Heart left ventricle (tissue), 13 donors: ENCODE measurements at regions not wholly inside any gene's neighbourhood (a gene's known extent, or its start where the extent isn't known, plus 50 kb on each side); places are given as distances from the start of the nearest gene placed in this dataset.
"Not testable (repeated sequence)": the region's sequence is repeated elsewhere in the genome, so short reads cannot be mapped to it uniquely, and the experiment has no call there.

Experiments
- CTCF ChIP-seq, 12 donors: fragments of 200-600 bp; sonication (generic) in 4 of 12; IDR thresholded peaks; one replicate each; pipeline versions ENCODE4 v1.5.0 to v1.8.0; 2018 to 2022; ENCODE audit warnings: antibody characterized with exemption in 12 of 12, mild to moderate bottlenecking in 5 of 12
- POLR2A ChIP-seq, 2 donors: fragments of 450-650 bp; IDR thresholded peaks; one replicate each; pipeline ENCODE4 v1.6.1; 2017; ENCODE audit warnings: antibody characterized with exemption in 2 of 2, mild to moderate bottlenecking in 2 of 2, moderate library complexity in 2 of 2
- donor health status: ischemic (EF 13 %, LVEDD 7.1; RV severe dilation, severe dysfunction).
- donor health status: DM: no; HTN: yes; CAD: no.
- donor health status: DM: no; HTN: no; CAD: no.
- donor health status: ischemic (EF 25% LVEDD 6.9; RV normal size, moderate dysfunction).
- donor health status: ischemic (EF 25% LVEDD 5.7; RV mildly dilated, moderate dysfunction).
- donor health status: ischemic (EF 35%, LVEDD 5.7; RV mildly dilated, moderate dysfunction).
- donor health status: nonischemic (EF 11% LVEDD 7.7; RV severe dilation, severe dysfunction).
- donor health status: DM: yes; HTN: yes; CAD: no.
- donor health status: PGD.
- donor health status: ischemic (EF 29% LVEDD 5.4; RV normal size, mild dysfunction).
- donor health status: nonischemic (EF 23%, LVEDD 6.1; RV moderate dilation, normal function).

- not testable (repeated sequence) for TF ChIP-seq CTCF, POLR2A (IDR thresholded peaks at IDR 0.05)
Observed at GRCh38 chr20:29492840-29493239, 1764.6 kb upstream of the DEFB115 start.
